HCT116 (cell line): ENCODE measurements at regions not wholly inside any gene's neighbourhood (a gene's known extent, or its start where the extent isn't known, plus 50 kb on each side); places are given as distances from the start of the nearest gene placed in this dataset.

ENCODE experiments used
- ATAC-seq: fragments of 200-7000 bp; cut with Tn5 transposase; 2 replicates; pipeline ENCODE4 v1.9.1; 2020; ENCODE audit warnings: mild to moderate bottlenecking, moderate library complexity
- BruUV-seq: library from RNA; stranded (reverse); fragments of 400-500 nt; replicated peaks from 2 replicates; lab custom pipeline; 2021; lab: Mats Ljungman, UMichigan
- CTCF ChIA-PET: fragments of 300-600 bp; sonication (Branson Sonifier 250); formaldehyde crosslinking; loops from one replicate; lab custom pipeline; 2021; ENCODE audit warnings: antibody characterized with exemption; lab: Charles Lee
- POLR2A ChIA-PET: fragments of 300-600, 350-600 bp; sonication (Branson Sonifier 250); formaldehyde crosslinking; loops from one replicate; lab custom pipeline; 2021; ENCODE audit warnings: antibody characterized with exemption; lab: Charles Lee
- RAD21 ChIA-PET, 2 experiments: fragments of 300-600 bp; sonication (Branson Sonifier 250); formaldehyde crosslinking; loops; one replicate each; lab custom pipeline; 2023; ENCODE audit warnings: low total read pairs in 2 of 2; ENCODE audit not compliant: uncharacterized antibody in 2 of 2, unreplicated experiment in 2 of 2, low non-redundant PET in 1 of 2; lab: Charles Lee
- DNase-seq: peaks from one replicate; pipeline ENCODE4 v3.0.0-alpha.2; 2010; ENCODE audit warnings: low read depth, low spot score
- H2AFZ ChIP-seq: fragments of 200-600 bp; shearing (Covaris generic), sonication (generic); 2 replicates; pipeline ENCODE4 v1.6.1; 2017; ENCODE audit warnings: low read depth, mixed run types, mixed read lengths, antibody characterized with exemption, low read length; ENCODE audit not compliant: poor library complexity, severe bottlenecking
- H3K27ac ChIP-seq: 2 replicates; pipeline ENCODE4 v1.5.1; 2012; ENCODE audit warnings: low read depth, low read length
- H3K27me3 ChIP-seq: fragments of 200-600 bp; sonication (generic); 2 replicates; pipeline ENCODE4 v1.6.1; 2016; ENCODE audit warnings: mixed run types, low read length, mixed read lengths; ENCODE audit not compliant: insufficient read depth
- H3K36me3 ChIP-seq, 2 experiments: fragments of 200-500 bp in 1 of 2; fragments of 200-600 bp in 1 of 2; sonication (Bioruptor generic) in 1 of 2; sonication (generic) in 1 of 2; 2 replicates each; pipeline versions ENCODE4 v1.5.1 to v1.6.1; 2014 to 2016; ENCODE audit warnings: low read length in 2 of 2, inconsistent platforms in 1 of 2, mixed read lengths in 1 of 2, mixed run types in 1 of 2; ENCODE audit not compliant: insufficient read depth in 2 of 2, control insufficient read depth in 1 of 2
- H3K4me1 ChIP-seq, 2 experiments: fragments of 200-600 bp in 1 of 2; sonication (generic) in 1 of 2; 2 replicates each; pipeline versions ENCODE4 v1.5.1 to v1.6.1; 2012 to 2017; ENCODE audit warnings: low read length in 2 of 2, inconsistent platforms in 1 of 2, mild to moderate bottlenecking in 1 of 2, mixed read lengths in 1 of 2, mixed run types in 1 of 2, moderate library complexity in 1 of 2; ENCODE audit not compliant: insufficient read depth in 2 of 2, control insufficient read depth in 1 of 2
- H3K4me2 ChIP-seq: fragments of 200-600 bp; sonication (generic); 2 replicates; pipeline ENCODE4 v1.6.1; 2017; ENCODE audit warnings: mixed run types, low read length, mixed read lengths
- H3K4me3 ChIP-seq, 2 experiments: fragments of 200-600 bp in 1 of 2; sonication (generic) in 1 of 2; replicated peaks in 1 of 2; 2 replicates each; pipeline ENCODE4 v1.5.1; 2011 to 2016; ENCODE audit warnings: low read length in 2 of 2, control low read depth in 1 of 2, low read depth in 1 of 2, mild to moderate bottlenecking in 1 of 2, mixed read lengths in 1 of 2, mixed run types in 1 of 2
- H3K79me2 ChIP-seq: fragments of 200-600 bp; sonication (generic); 2 replicates; pipeline ENCODE4 v1.6.1; 2017; ENCODE audit warnings: mild to moderate bottlenecking, mixed run types, low read length, moderate library complexity, mixed read lengths; ENCODE audit not compliant: insufficient read depth
- H3K9ac ChIP-seq: fragments of 200-600 bp; sonication (generic); 2 replicates; pipeline ENCODE4 v1.6.1; 2016; ENCODE audit warnings: low read length, mixed read lengths
- H3K9me2 ChIP-seq: fragments of 200-600 bp; sonication (generic), shearing (Covaris generic); 2 replicates; pipeline ENCODE4 v1.6.1; 2017; ENCODE audit warnings: mixed run types, mild to moderate bottlenecking, moderate library complexity; ENCODE audit not compliant: insufficient read depth
- H3K9me3 ChIP-seq, 2 experiments: fragments of 200-500 bp in 1 of 2; fragments of 200-600 bp in 1 of 2; sonication (Bioruptor generic) in 1 of 2; sonication (generic) in 1 of 2; 2 replicates each; pipeline ENCODE4 v1.6.1; 2014 to 2017; ENCODE audit warnings: low read length in 2 of 2, mixed read lengths in 2 of 2, inconsistent platforms in 1 of 2, low read depth in 1 of 2, mild to moderate bottlenecking in 1 of 2, mixed run types in 1 of 2, moderate library complexity in 1 of 2; ENCODE audit not compliant: control insufficient read depth in 1 of 2, insufficient read depth in 1 of 2
- H4K20me1 ChIP-seq: fragments of 200-600 bp; sonication (generic), shearing (Covaris generic); 2 replicates; pipeline ENCODE4 v1.6.1; 2017; ENCODE audit warnings: mixed run types, mild to moderate bottlenecking, moderate library complexity; ENCODE audit not compliant: insufficient read depth
- CBX3 ChIP-seq: IDR thresholded peaks from 2 replicates; pipeline ENCODE4 v1.6.1; 2012; ENCODE audit warnings: low read depth
- CEBPB ChIP-seq: IDR thresholded peaks from 2 replicates; pipeline ENCODE4 v1.6.1; 2012; ENCODE audit warnings: low read depth
- ELF1 ChIP-seq: IDR thresholded peaks from 2 replicates; pipeline ENCODE4 v1.6.1; 2012; ENCODE audit warnings: low read depth, borderline replicate concordance
- EZH2 ChIP-seq: fragments of 200-600 bp; sonication (generic); IDR thresholded peaks from 2 replicates; pipeline ENCODE4 v1.6.1; 2017; ENCODE audit warnings: antibody characterized with exemption, mixed run types
- EZH2phosphoT487 ChIP-seq: fragments of 200-600 bp; IDR thresholded peaks from 2 replicates; pipeline ENCODE4 v1.6.1; 2018; ENCODE audit warnings: antibody characterized with exemption, borderline replicate concordance
- FOSL1 ChIP-seq: IDR thresholded peaks from 2 replicates; pipeline ENCODE4 v1.6.1; 2012; ENCODE audit warnings: low read depth
- JUND ChIP-seq: IDR thresholded peaks from 2 replicates; pipeline ENCODE4 v1.6.1; 2012
- POLR2A ChIP-seq: IDR thresholded peaks from 2 replicates; pipeline ENCODE4 v1.7.0; 2011; ENCODE audit warnings: borderline replicate concordance; ENCODE audit not compliant: insufficient read depth, insufficient read length; ENCODE audit errors: extremely low read depth
- POLR2AphosphoS5 ChIP-seq: IDR thresholded peaks from 2 replicates; pipeline ENCODE4 v1.6.1; 2011; ENCODE audit warnings: mild to moderate bottlenecking, low read depth, low read length, moderate library complexity
- RAD21 ChIP-seq: IDR thresholded peaks from 2 replicates; pipeline ENCODE4 v1.6.1; 2012; ENCODE audit warnings: low read depth, mild to moderate bottlenecking
- SIN3A ChIP-seq: IDR thresholded peaks from 2 replicates; pipeline ENCODE4 v1.6.1; 2012; ENCODE audit warnings: low read depth
- SP1 ChIP-seq: IDR thresholded peaks from 2 replicates; pipeline ENCODE4 v1.6.1; 2012; ENCODE audit warnings: low read depth
- SRF ChIP-seq: IDR thresholded peaks from 2 replicates; pipeline ENCODE4 v1.6.1; 2012; ENCODE audit warnings: low read depth
- TCF7L2 ChIP-seq: IDR thresholded peaks from 2 replicates; pipeline ENCODE4 v1.7.0; 2011; ENCODE audit warnings: borderline replicate concordance, inconsistent platforms; ENCODE audit not compliant: insufficient read depth, insufficient read length; ENCODE audit errors: extremely low read depth
- ZFX ChIP-seq: fragments of 450-650 bp; IDR thresholded peaks from 2 replicates; pipeline ENCODE4 v1.6.1; 2017
- ZNF274 ChIP-seq: fragments of 200-500 bp; sonication (Bioruptor generic); IDR thresholded peaks from 2 replicates; pipeline ENCODE4 v1.6.1; 2014; ENCODE audit warnings: mild to moderate bottlenecking, low read depth, low read length, inconsistent platforms
- intact Hi-C: fragments of 100-400 bp; cut with micrococcal nuclease; formaldehyde crosslinking; loops from 2 replicates; pipeline ENCODE4 v1.10.0; 2022
- TF ChIP-seq, protein P1 (sequence below), 3 experiments: fragments of 200-600 bp in 1 of 3; sonication (generic) in 1 of 3; IDR thresholded peaks in 2 of 3; conservative IDR thresholded peaks in 1 of 3; 2 replicates each; pipeline ENCODE4 v1.5.1; 2012 to 2017; ENCODE audit warnings: low read depth in 2 of 3, low read length in 2 of 3, antibody characterized with exemption in 1 of 3, borderline replicate concordance in 1 of 3, control low read depth in 1 of 3, mild to moderate bottlenecking in 1 of 3, mixed read lengths in 1 of 3, mixed run types in 1 of 3, moderate library complexity in 1 of 3; ENCODE audit not compliant: insufficient read depth in 1 of 3
- TF ChIP-seq, protein P2 (sequence below): IDR thresholded peaks from 2 replicates; pipeline ENCODE4 v1.6.1; 2012
- TF ChIP-seq, protein P3 (sequence below): IDR thresholded peaks from 2 replicates; pipeline ENCODE4 v1.6.1; 2012
- TF ChIP-seq, protein P4 (sequence below): IDR thresholded peaks from 2 replicates; pipeline ENCODE4 v1.6.1; 2011; ENCODE audit warnings: mild to moderate bottlenecking, low read length, moderate library complexity; ENCODE audit not compliant: insufficient replicate concordance; ENCODE audit errors: extremely low read depth

DNA sequence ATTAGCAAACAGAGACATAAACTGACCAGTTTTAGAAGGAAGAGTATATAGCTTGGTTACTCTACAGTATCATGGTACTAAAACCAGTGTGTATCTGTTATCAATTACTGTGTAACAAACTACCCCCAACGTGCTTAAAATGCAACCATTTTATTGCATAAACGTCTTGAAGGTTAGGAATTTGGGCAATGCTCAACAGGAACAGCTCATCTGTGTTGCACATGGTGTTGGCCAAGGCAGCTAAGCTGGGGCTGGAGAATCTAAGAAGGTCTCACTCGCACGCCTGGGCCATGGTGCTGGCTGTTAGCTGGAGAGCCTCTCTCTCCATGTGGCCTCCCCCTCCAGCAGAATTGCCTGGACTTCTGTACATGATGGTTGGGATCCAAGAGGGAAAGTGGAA lies 81.2 kb upstream of the THBS1 start:
- no peak for ATAC-seq
- CTCF ChIA-PET, result no interaction called here
- no peak overlapping the region for H3K4me3 ChIP-seq
- H3K27ac ChIP-seq, result no peak overlapping the region
- intact Hi-C loops, result no loop called here
- TF ChIP-seq TCF7L2, result no peak
- TF ChIP-seq, protein P1, sequence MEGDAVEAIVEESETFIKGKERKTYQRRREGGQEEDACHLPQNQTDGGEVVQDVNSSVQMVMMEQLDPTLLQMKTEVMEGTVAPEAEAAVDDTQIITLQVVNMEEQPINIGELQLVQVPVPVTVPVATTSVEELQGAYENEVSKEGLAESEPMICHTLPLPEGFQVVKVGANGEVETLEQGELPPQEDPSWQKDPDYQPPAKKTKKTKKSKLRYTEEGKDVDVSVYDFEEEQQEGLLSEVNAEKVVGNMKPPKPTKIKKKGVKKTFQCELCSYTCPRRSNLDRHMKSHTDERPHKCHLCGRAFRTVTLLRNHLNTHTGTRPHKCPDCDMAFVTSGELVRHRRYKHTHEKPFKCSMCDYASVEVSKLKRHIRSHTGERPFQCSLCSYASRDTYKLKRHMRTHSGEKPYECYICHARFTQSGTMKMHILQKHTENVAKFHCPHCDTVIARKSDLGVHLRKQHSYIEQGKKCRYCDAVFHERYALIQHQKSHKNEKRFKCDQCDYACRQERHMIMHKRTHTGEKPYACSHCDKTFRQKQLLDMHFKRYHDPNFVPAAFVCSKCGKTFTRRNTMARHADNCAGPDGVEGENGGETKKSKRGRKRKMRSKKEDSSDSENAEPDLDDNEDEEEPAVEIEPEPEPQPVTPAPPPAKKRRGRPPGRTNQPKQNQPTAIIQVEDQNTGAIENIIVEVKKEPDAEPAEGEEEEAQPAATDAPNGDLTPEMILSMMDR (IDR thresholded peaks at IDR 0.05 in 2 of 3, conservative IDR thresholded peaks at IDR 0.05 in 1 of 3; ENCODE audit: borderline replicate concordance in 1 of 3, insufficient read depth in 1 of 3, low read depth in 2 of 3, low read length in 2 of 3), result no peak
- TF ChIP-seq, protein P2, sequence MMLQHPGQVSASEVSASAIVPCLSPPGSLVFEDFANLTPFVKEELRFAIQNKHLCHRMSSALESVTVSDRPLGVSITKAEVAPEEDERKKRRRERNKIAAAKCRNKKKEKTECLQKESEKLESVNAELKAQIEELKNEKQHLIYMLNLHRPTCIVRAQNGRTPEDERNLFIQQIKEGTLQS, result no peak
- TF ChIP-seq ZFX, result no peak
- no peak for TF ChIP-seq CBX3
- no peak for TF ChIP-seq SIN3A
- no peak for TF ChIP-seq SRF
- TF ChIP-seq SP1, result no peak
- no peak for TF ChIP-seq ELF1
- TF ChIP-seq, protein P3, sequence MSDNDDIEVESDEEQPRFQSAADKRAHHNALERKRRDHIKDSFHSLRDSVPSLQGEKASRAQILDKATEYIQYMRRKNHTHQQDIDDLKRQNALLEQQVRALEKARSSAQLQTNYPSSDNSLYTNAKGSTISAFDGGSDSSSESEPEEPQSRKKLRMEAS, result no peak
- no peak for TF ChIP-seq EZH2phosphoT487
- TF ChIP-seq, protein P4, sequence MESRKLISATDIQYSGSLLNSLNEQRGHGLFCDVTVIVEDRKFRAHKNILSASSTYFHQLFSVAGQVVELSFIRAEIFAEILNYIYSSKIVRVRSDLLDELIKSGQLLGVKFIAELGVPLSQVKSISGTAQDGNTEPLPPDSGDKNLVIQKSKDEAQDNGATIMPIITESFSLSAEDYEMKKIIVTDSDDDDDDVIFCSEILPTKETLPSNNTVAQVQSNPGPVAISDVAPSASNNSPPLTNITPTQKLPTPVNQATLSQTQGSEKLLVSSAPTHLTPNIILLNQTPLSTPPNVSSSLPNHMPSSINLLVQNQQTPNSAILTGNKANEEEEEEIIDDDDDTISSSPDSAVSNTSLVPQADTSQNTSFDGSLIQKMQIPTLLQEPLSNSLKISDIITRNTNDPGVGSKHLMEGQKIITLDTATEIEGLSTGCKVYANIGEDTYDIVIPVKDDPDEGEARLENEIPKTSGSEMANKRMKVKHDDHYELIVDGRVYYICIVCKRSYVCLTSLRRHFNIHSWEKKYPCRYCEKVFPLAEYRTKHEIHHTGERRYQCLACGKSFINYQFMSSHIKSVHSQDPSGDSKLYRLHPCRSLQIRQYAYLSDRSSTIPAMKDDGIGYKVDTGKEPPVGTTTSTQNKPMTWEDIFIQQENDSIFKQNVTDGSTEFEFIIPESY, result no peak
- TF ChIP-seq EZH2, result no peak
- no peak for TF ChIP-seq ZNF274
- TF ChIP-seq CEBPB, result no peak
- no peak for TF ChIP-seq RAD21
- TF ChIP-seq FOSL1, result no peak
- no peak for TF ChIP-seq POLR2AphosphoS5
- no peak for TF ChIP-seq POLR2A
- no peak for TF ChIP-seq JUND
- H4K20me1 ChIP-seq, result no peaks in the 10 kb centered on the region
- no peak for DNase-seq
- H3K4me1 ChIP-seq, result no peaks in the 10 kb centered on the region
- POLR2A ChIA-PET, result no interaction called here
- no peaks in the 10 kb centered on the region for H3K9me2 ChIP-seq
- no peaks in the 10 kb centered on the region for H3K36me3 ChIP-seq
- 0 out of 2 replicates have a peak, but pooled peaks cover 3% of the 10 kb centered on the region for H3K27me3 ChIP-seq
- H3K9ac ChIP-seq, result no peak overlapping the region
- no peak overlapping the region for H2AFZ ChIP-seq
- no peaks in the 10 kb centered on the region for H3K79me2 ChIP-seq
- no TSS peak for BruUV-seq
- no peak overlapping the region for H3K4me2 ChIP-seq
- RAD21 ChIA-PET, result no interaction called here
- no peaks in the 10 kb centered on the region for H3K9me3 ChIP-seq
